ENCODE measurements at regions not wholly inside any gene's neighbourhood (a gene's known extent, or its start where the extent isn't known, plus 50 kb on each side); places are given as distances from the start of the nearest gene placed in this dataset.

DNA sequence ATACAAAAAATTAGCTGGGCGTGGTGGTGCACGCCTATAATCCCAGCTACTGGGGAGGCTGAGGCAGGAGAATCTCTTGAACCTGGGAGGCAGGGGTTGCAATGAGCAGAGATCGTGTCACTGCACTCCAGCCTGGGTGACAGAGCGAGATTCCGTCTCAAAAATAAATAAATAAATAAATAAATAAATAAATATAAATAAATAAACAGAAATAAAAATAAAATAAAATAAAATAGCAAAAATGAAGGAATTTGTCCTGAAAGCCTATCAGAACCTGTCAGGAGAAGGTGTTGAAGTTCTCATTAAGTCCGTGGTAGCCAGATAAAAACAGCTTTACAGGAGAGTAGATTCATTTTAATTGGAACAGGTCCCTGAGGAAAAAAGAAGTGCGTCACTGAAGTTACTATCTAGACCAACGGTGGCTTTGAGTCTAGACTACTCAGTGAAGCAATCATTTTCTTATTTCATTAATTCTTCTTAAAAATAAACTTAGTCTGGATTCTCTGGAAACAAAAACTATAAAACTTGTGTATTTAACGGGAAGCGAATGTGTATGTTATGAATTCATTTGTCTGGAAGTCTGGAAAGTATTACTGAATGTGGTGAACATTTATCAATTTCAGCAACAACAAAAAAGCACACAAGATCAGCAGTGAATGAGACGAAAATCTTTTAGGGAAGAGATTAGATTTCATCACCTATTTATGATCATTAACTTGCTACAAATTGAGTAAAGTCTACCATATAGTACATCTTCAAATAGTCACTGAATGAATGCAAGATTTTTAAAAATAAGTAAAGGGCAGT is 248.5 kb upstream of the PDE3A start:
- TF ChIP-seq, protein P1, sequence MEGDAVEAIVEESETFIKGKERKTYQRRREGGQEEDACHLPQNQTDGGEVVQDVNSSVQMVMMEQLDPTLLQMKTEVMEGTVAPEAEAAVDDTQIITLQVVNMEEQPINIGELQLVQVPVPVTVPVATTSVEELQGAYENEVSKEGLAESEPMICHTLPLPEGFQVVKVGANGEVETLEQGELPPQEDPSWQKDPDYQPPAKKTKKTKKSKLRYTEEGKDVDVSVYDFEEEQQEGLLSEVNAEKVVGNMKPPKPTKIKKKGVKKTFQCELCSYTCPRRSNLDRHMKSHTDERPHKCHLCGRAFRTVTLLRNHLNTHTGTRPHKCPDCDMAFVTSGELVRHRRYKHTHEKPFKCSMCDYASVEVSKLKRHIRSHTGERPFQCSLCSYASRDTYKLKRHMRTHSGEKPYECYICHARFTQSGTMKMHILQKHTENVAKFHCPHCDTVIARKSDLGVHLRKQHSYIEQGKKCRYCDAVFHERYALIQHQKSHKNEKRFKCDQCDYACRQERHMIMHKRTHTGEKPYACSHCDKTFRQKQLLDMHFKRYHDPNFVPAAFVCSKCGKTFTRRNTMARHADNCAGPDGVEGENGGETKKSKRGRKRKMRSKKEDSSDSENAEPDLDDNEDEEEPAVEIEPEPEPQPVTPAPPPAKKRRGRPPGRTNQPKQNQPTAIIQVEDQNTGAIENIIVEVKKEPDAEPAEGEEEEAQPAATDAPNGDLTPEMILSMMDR (IDR thresholded peaks at IDR 0.05): no peak
- H3K4me2 ChIP-seq (ENCODE audit: low read length): no peak overlapping the region

DNA sequence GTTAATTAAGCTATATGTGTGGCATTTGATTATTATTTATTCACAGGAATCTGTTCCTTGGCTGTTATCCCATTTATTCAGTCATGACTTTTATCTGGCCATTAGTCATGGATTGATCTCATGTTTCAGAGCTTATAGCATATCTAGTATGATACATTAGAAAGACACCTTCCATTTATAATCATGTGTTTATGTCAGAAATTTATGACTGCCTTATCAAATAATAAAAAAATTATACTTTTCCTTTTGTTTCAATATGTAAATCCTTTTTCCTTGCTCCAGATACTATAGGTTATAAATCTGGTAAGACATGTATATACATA is 248.0 kb upstream of the PDE3A start:
- Histone ChIP-seq H3K9me3 (ENCODE audit: control insufficient read depth, low read length) (no peaks in the 10 kb centered on the region), H2AFZ (no peak overlapping the region), H3K27ac (no peak overlapping the region), H3K79me2 (no peaks in the 10 kb centered on the region), H3K4me2 (ENCODE audit: low read length) (no peak overlapping the region), H3K9ac (no peak overlapping the region), H3K4me3 (ENCODE audit: low read depth, low read length) (no peak overlapping the region), H3K4me1 (no peaks in the 10 kb centered on the region), H3K27me3 (ENCODE audit: control insufficient read depth, insufficient read depth, low read length) (no peaks in the 10 kb centered on the region), H3K36me3 (ENCODE audit: control insufficient read depth, insufficient read depth, low read length) (no peaks in the 10 kb centered on the region)
- TF ChIP-seq, protein P1 (IDR thresholded peaks at IDR 0.05): no peak

More for the DNA sequence above, 248.5 kb upstream of the PDE3A start:
- Histone ChIP-seq H3K27ac (no peak overlapping the region), H3K27me3 (ENCODE audit: control insufficient read depth, insufficient read depth, low read length) (no peaks in the 10 kb centered on the region), H3K9me3 (ENCODE audit: control insufficient read depth, low read length) (no peaks in the 10 kb centered on the region), H3K9ac (no peak overlapping the region), H3K4me1 (no peaks in the 10 kb centered on the region), H2AFZ (no peak overlapping the region), H3K4me3 (ENCODE audit: low read depth, low read length) (no peak overlapping the region), H3K79me2 (no peaks in the 10 kb centered on the region), H3K36me3 (ENCODE audit: control insufficient read depth, insufficient read depth, low read length) (no peaks in the 10 kb centered on the region)

DNA sequence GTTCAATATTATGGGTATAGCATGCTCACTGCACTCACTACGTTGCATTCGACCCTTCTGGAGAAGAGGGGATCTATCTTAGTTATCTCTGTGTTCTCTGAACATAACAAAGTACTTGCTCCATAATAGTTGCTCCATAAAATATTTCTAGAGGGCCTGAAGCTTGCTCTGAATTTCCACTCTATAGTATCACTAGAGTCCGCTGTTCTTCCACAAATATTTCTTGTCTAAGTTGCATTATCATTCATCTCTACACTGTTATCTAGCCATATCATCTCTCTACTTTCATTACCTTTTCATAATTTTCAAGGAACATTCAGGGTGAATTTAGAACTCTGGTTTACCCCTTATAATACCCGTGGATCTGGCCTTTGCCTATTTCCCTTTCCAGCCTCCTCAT is 246.1 kb upstream of the PDE3A start:
- H3K9ac ChIP-seq: no peak overlapping the region
- H3K79me2 ChIP-seq: no peaks in the 10 kb centered on the region
- TF ChIP-seq, protein P1 (IDR thresholded peaks at IDR 0.05): no peak
- no peak overlapping the region for H3K4me2 ChIP-seq (ENCODE audit: low read length)
- H3K9me3 ChIP-seq (ENCODE audit: control insufficient read depth, low read length): no peaks in the 10 kb centered on the region
- no peaks in the 10 kb centered on the region for H3K4me1 ChIP-seq
- no peaks in the 10 kb centered on the region for H3K36me3 ChIP-seq (ENCODE audit: control insufficient read depth, insufficient read depth, low read length)
- H3K4me3 ChIP-seq (ENCODE audit: low read depth, low read length): no peak overlapping the region
- H3K27me3 ChIP-seq (ENCODE audit: control insufficient read depth, insufficient read depth, low read length): no peaks in the 10 kb centered on the region
- no peak overlapping the region for H3K27ac ChIP-seq
- no peak overlapping the region for H2AFZ ChIP-seq

DNA sequence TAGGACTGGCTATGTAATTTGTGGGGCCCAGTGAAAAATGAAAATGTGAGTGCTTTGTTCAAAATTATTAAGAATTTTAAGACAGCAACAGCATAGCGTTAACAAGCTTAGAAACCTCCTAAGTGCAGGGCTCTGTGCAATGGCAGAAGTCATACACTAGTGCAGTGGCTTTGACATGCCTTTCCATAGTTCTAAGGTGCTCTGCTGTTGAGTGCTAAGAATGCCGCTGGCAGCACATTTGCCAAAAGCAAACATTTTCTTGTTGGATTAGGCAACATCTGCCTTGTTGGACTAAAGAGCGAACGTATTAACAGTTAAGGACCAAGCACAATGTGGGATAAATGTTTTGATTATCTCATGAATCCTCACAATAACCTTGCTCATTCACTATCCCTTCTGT is 244.9 kb upstream of the PDE3A start:
- no peaks in the 10 kb centered on the region for H3K79me2 ChIP-seq
- no peak overlapping the region for H3K4me3 ChIP-seq (ENCODE audit: low read depth, low read length)
- H3K27me3 ChIP-seq (ENCODE audit: control insufficient read depth, insufficient read depth, low read length): no peaks in the 10 kb centered on the region
- H3K4me1 ChIP-seq: no peaks in the 10 kb centered on the region
- H3K27ac ChIP-seq: no peak overlapping the region
- no peak overlapping the region for H2AFZ ChIP-seq
- no peak overlapping the region for H3K9ac ChIP-seq
- H3K4me2 ChIP-seq (ENCODE audit: low read length): no peak overlapping the region
- H3K9me3 ChIP-seq (ENCODE audit: control insufficient read depth, low read length): no peaks in the 10 kb centered on the region
- TF ChIP-seq, protein P1 (IDR thresholded peaks at IDR 0.05): no peak
- no peaks in the 10 kb centered on the region for H3K36me3 ChIP-seq (ENCODE audit: control insufficient read depth, insufficient read depth, low read length)

GRCh38 chr12:20125276-20125798 is 243.0 kb upstream of the PDE3A start:
- H3K27ac ChIP-seq: no peak overlapping the region
- no peak overlapping the region for H3K4me3 ChIP-seq (ENCODE audit: low read depth, low read length)
- TF ChIP-seq, protein P1 (IDR thresholded peaks at IDR 0.05): no peak

More at GRCh38 chr12:20125276-20125798, 243.0 kb upstream of the PDE3A start:
- no peaks in the 10 kb centered on the region for H3K27me3 ChIP-seq (ENCODE audit: control insufficient read depth, insufficient read depth, low read length)
- no peaks in the 10 kb centered on the region for H3K79me2 ChIP-seq
- no peak overlapping the region for H3K4me2 ChIP-seq (ENCODE audit: low read length)
- no peak overlapping the region for H2AFZ ChIP-seq
- H3K36me3 ChIP-seq (ENCODE audit: control insufficient read depth, insufficient read depth, low read length): no peaks in the 10 kb centered on the region
- H3K9me3 ChIP-seq (ENCODE audit: control insufficient read depth, low read length): no peaks in the 10 kb centered on the region
- H3K9ac ChIP-seq: no peak overlapping the region
- H3K4me1 ChIP-seq: no peaks in the 10 kb centered on the region

Measured in parathyroid adenoma (tissue), 2 donors.